Stimulated activated CD4-positive, alpha-beta T cell treated with anti-CD3 and anti-CD28 coated beads, Interleukin-4, amount 100 ng/mL, for 24 hours (primary cell): ENCODE measurements at regions not wholly inside any gene's neighbourhood (a gene's known extent, or its start where the extent isn't known, plus 50 kb on each side); places are given as distances from the start of the nearest gene placed in this dataset.
"Not testable (repeated sequence)": the region's sequence is repeated elsewhere in the genome, so short reads cannot be mapped to it uniquely, and the experiment has no call there.

Source experiments
- DNase-seq: peaks from one replicate; pipeline ENCODE4 v3.0.0-alpha.2; 2020

- DNase-seq: no peak
These were observed 342.6 kb upstream of the COL8A1 start for GRCh38 chr3:99295836-99296235.

DNA sequence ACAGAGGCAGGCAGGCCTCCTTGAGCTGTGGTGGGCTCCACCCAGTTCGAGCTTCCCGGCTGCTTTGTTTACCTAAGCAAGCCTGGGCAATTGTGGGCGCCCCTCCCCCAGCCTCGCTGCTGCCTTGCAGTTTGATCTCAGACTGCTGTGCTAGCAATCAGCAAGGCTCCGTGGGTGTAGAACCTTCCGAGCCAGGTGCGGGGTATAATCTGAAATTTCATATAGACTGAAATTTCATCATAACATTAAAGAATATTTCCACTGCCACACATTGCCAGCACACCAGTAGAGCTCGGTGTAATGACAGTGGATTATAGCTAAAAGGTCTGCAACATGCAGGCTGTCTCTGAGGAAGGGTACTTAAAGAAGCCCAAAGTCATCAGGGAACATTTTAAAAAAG, 344.3 kb upstream of the COL8A1 start:
- DNase-seq: not testable (repeated sequence)

GRCh38 chr3:99287876-99288275, 350.5 kb upstream of the COL8A1 start:
- DNase-seq: no peak

GRCh38 chr3:99286266-99286845, 352.0 kb upstream of the COL8A1 start:
- DNase-seq: no peak

DNA sequence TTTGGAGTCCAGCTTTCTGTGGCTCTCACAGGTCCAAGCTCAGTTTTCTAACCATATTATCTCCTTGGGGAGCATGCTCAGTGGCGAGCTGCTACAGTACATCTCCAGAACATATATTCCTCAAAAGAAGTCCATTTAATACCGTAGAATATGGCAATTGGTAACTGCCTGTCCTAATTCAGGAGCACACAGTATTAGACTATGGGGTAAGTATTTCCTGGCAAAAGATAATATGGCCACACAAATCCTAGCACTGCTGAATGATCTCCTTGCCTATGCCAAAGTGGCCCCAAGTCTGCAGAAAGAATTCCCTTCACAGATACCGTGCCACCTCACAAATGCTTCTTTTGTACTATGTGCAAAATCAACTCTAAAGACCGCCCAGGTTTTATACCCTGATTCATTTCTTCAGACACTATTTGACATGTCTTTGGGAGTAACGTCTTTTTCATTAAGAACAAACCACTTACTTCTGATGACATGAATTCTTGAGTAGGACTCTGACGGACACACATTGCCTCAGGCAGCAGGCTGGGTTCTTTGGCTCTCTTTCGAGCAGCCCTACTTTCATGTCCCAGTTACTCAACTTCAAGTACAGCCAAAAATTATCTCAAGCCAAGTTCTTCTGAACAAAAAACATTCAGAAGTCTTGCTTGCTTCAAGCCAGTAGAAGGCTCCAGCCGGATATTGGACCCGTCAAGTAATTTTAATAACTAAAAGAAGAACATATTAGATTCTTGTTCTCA, 368.3 kb upstream of the DCBLD2 start:
- no peak for DNase-seq

DNA sequence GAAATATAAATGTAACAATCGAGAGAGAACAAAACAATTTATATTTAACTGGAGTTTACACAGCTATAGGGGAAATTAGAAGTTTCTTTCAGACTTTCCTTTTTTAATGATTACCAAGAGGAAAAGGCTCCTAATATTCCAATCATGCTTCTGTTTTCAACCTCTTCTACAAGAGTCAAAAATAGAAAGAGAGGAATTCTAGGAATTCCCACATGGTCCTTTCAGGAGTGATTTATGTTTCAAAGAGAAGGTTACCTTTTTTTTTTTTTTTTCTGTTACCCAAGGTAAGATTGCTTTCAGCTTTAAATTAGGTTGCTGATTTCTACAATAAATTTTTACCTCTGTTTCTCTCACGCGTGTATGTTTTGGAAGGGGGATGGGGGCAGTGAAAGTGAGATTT, 355.3 kb upstream of the DCBLD2 start:
- DNase-seq: no peak

GRCh38 chr3:99253963-99254355, 352.5 kb upstream of the DCBLD2 start:
- DNase-seq: no peak

DNA sequence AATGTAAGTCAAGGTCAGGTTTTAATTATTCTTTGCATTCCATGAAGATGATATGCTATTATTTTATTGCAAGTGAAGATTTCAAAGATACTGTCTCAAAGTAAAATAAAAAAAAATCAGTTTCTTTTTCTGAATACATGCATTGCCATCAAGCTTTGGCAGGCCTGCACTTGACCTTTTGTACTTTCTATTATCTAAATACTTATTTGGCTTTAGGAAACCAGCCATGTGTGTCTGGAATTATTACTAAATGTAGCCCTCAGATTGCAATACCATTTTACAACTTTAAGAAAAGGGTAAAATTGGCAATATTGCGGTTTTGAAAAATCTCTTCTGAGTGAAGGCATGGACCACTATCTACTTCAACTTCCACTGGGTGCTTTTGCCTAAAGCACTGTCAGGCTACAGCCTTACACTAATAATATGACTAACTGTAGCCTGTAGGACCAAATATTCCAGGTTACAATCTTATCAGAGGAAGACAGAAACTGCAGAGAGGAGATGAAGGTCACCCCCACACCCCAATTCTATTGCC, 349.4 kb upstream of the DCBLD2 start:
- no peak for DNase-seq

DNA sequence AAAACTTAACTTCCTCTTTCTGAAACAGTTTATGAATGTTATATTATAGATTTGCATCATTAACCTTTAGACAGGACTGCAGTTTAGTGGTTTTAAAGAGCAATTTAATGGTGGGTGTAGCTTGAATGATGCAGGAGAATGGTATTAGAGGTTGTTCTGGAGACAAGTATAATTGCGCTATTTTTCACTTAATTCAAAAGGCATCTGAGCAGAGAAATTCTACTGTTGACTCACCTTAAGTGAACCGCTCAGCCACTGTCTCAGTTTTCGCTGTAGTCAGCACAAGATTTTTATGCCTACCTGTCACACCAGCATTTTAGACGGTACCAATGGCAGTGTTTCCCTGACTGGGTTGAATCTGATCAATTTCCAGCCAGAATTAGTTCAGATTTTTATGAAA, 348.8 kb upstream of the DCBLD2 start:
- no peak for DNase-seq

- no peak for DNase-seq
These were observed 348.1 kb upstream of the DCBLD2 start for GRCh38 chr3:99249627-99250026.

- DNase-seq: no peak
These were observed 347.4 kb upstream of the DCBLD2 start for GRCh38 chr3:99248913-99249312.

- DNase-seq: no peak
These were observed 346.6 kb upstream of the DCBLD2 start for GRCh38 chr3:99248130-99248529.

GRCh38 chr3:99246010-99246654, 344.6 kb upstream of the DCBLD2 start:
- no peak for DNase-seq

GRCh38 chr3:99242271-99242670, 340.8 kb upstream of the DCBLD2 start:
- no peak for DNase-seq

DNA sequence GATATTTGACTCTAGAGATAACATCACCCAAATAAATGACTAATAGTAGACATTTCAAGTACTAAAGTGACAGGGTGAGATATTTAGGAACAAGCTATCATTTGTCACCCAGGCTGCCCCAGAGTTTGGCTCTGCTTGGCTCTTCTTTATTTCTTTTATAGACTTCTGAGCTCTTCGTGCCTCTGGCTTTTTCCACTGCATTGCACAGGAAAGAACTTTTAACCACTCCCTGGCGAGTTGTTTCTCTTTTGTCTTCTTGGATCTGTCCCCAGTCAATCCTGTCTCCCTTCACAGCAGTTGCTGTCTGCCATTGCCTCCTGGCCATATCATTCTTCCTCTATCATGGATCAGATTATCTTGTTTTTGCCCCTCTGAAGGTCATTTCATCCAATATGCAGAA, 339.2 kb upstream of the DCBLD2 start:
- no peak for DNase-seq

GRCh38 chr3:99236576-99236975, 335.1 kb upstream of the DCBLD2 start:
- DNase-seq: no peak

- DNase-seq: no peak
These were observed 331.2 kb upstream of the DCBLD2 start for GRCh38 chr3:99232696-99233095.

GRCh38 chr3:99218468-99218867, 317.0 kb upstream of the DCBLD2 start:
- no peak for DNase-seq

GRCh38 chr3:99212969-99213368, 311.5 kb upstream of the DCBLD2 start:
- DNase-seq: no peak

DNA sequence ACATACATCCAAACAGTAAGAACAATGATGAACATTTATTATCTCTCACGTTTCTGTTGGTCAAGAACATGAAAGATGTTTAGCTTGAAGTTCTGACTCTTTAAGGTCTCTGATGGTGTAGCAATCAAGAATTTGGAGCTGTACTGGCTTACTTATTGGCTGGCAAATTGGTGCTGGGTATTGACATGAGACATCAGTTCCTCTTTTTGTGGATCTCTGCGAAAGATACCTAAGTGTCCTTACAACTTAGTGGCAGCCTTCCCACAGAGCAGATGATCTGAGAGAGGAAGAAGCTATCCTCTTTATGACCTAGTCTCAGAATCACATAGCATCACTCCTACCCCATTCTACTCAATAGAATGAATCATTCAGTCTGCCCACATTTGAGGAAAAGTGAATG, 309.8 kb upstream of the DCBLD2 start:
- no peak for DNase-seq

DNA sequence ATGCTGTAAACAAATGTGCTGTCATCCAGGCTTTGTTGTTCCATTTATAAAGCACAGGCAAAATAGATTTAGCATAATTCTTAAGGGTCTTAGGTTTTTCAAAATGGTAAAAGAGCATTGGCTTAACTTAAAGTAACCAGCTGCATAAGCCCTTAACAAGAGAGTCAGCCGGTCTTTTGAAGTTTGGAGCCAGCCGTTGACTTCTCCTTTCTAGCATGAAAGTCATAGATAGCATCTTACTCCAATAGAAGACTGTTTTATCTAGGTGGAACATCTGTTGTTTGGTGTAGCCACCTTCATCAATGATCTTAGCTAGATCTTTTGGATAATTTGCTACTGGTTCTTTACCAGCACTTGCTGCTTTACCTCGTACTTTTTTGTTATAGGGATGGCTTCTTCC, 297.5 kb upstream of the DCBLD2 start:
- no peak for DNase-seq

- no peak for DNase-seq
These were observed 289.7 kb upstream of the DCBLD2 start for GRCh38 chr3:99191186-99191585.

GRCh38 chr3:99188936-99189335, 287.4 kb upstream of the DCBLD2 start:
- no peak for DNase-seq

DNA sequence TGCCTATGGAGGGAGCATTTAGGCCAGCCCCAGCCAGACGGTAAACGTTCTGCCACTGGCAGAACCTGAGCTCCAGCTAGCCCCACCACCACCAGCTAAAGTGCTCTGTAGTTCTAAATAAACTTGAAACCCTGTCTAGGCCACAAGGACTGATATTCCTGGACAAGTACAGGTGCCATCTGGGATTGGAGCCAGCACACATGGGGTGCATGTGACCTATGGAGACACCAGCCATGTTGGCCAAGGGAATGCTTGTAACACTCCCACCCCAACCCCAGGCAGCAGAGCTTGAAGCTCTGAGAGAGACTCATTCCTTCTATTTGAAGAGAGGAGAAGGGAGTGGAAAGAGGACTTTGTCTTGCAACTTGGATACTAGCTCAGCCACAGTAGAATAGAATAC, 284.5 kb upstream of the DCBLD2 start:
- no peak for DNase-seq
